NCI-H748 treated with DMSO at 0.1 percent for 48 hours (cell line): ENCODE measurements at regions not wholly inside any gene's neighbourhood (a gene's known extent, or its start where the extent isn't known, plus 50 kb on each side); places are given as distances from the start of the nearest gene placed in this dataset.

Experiments used
- DNase-seq: peaks from one replicate; lab custom pipeline; 2025; lab: John Stamatoyannopoulos, UW

DNA sequence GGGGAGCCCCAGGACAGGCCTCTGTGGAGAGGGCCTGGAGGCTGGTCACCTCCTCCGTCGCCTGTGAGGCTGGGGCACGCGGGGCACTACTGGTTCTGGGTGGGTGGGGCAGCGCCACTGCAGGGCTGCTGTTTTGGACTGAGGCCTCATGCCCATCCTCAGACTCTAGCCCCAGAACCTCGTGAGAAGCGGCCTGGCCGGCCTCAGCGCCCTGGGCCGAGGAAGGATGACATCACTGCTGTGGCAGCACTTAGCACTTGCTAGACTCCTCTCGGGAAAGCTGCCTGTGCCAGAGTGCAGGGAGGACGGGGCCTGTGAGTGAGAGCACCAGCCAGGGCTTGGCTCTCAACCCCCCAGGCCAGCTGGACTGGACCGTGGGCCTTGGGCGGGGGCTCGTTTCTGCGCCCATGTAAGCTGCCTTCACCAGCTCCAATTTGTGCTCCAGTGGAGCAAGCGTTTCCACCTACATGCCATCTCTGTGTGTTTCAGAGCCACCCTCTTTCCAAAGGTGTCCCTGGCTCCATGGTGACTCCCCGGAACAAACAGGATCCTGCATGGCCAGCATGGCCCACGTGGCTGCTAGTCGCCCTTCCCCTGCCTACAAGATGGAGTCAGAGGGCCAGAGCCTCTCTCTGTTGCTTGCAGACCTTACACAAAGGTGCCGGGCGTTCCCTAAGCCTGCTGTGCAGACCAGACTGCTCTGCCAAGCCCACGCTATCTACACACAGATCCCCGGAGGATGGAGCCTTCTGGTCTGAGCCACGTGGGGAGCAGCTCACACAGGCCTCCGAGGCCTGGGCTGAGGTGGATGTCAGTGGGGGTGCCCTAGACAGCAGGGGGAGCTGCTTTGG lies 102.9 kb downstream of the CTTN start:
- no peak for DNase-seq

DNA sequence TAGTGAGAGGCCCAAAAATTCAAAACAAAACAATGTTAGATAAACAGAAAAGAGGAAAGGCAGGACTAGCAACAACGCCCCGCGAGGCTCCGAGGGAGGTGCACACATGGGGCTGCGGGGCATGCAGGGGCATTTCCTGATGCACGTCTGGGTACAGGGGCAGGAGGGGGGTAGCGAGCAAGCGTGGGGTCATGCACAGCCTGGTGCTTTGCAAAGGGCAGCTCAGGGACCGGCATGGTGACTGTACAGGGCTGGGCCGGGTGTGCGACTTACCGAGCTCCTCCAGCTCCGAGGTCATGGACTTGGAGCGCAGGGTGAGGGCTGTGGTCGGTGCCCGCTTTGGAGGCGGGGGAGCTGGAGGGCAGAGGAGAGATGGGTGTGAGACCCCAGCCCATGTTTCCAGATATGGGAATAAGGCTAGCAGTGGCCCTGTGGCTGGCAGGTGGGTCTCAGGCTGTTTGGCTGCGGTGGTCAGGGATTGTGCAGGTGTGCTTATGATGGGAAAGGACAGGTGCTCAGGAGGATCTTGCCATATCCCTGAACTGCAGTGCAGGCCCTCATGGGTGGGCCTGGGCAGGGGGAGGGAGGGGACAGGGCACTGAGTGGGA lies 103.7 kb downstream of the CTTN start:
- DNase-seq: no peak

DNA sequence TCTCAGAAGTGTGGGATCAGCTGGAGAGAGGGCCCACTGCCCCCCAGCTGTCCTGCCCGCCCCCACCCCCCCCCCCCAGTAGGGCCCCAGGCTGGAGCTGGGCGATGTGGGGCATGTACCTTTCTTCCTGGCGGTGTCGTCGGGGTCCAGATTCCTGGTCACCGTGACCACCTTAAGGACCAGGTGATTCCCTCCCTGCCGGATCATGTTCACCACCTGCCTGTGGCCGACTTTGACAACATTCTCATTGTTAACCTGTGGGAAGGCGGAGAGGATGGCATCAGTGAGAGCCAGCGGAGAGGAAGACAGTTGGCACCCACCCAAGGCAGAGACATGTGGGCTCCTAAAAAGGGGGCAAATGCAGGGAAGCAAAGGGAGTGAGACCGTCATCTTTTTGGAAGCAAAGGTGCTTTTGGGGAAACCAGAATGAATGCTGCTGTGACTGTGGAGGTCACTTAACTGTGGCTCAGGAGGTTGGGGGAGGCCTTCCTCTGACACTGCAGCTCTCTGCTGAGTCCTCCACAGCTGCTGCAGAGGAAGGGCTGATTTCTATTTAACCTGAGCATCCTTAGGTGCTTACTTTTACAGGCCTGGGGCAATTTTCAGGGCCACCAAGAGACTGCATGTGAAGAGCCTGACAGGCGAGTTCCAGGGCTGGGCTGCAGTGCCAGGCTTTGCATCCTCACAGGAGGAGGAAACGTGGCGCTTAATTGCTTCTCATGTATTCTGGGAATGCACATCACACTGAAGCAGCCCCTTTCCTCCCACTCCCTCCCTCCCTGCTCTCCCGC lies 104.5 kb downstream of the CTTN start:
- DNase-seq: peak; percentile 31

DNA sequence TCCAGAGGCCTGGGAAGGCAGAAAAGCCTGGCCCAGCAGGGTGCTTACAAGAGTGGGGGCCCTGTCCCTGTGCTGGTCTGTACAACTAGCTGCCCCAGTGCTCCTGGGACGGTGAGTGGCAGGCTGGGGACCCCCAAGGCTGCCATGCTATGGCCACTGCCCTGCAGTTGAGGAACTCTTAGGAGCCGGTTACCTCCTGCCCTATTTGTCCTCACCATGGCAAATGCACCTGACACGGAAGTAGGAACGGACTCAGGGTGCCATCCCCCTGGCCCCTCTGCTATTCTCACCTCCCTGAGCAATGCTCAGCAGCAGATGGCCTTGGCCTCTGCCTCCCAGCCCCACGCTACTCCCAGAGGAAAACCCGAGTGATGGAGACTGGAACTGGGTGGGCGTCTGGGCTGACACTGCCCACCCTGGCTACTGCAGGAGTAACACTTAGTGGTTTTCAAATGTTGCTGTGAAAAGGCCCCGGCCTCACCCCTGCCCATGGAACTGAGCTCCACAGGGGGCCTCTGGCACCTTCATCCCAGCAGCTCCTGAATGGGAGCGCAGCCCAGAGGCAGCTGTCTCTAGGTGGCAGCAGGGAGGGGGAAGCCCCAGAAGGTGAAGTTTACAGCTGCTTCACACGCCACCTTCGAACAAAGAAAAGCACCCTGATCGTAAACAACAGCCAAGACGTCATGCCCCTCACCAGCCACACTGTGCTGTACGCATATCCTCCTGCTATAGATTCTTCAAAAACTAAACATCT lies 105.3 kb downstream of the CTTN start:
- no peak for DNase-seq

DNA sequence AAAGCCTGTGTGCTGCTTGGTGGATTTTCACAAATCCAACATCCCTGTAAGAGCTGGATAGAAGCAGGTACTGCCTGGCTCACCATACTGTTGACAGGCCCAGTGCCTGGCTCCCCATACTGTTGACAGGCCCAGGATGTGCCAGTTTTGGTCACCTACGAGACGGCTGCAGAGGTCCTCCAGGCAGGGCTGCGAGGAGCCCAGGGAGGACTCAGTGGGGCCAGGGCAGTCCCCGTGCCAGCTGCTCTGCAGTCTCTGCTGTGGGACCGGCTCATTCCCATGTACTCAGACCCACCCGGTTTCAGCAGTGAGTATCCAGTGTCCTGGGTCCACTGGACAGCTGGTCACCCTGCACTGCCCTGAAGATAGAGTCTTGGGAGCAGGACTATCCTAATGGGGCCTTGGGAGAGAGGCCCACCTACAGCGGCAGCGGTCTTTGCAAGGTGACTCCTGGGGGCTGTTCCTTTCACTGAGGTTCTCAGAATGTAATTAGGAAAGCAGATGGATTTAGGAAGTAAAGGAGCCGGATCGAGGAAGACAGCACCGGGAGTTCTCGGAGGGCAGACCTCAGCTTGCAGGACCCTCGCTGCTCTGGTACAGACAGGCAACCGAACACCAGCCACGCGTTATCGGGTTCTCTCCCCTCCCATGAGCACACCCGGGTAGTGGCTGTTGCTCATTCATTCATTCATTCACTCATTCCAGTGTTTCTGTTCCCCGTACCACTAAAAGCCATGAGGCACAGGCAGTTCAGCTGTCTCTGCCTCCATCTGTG lies 106.1 kb downstream of the CTTN start:
- DNase-seq: no peak

DNA sequence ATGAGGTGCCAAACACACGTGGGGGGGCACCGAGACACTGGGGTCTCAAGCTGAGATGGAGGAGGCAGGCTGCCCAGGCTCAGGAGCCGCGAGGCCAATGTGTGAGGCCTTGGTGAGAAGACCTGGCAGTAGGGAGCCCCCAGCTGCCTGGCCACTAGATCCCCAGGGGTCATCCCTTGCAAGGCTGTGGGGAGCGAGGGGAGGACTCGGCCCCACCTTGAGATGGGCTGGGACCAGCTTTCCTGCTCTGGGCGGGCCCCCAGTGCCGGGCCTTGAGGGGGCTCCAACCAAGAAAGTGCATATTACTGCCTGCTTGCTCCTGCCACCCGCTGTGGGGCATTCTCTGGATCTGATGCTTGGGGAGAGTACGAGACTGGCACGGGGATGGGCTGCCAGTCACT lies 107.0 kb downstream of the CTTN start:
- DNase-seq: no peak

DNA sequence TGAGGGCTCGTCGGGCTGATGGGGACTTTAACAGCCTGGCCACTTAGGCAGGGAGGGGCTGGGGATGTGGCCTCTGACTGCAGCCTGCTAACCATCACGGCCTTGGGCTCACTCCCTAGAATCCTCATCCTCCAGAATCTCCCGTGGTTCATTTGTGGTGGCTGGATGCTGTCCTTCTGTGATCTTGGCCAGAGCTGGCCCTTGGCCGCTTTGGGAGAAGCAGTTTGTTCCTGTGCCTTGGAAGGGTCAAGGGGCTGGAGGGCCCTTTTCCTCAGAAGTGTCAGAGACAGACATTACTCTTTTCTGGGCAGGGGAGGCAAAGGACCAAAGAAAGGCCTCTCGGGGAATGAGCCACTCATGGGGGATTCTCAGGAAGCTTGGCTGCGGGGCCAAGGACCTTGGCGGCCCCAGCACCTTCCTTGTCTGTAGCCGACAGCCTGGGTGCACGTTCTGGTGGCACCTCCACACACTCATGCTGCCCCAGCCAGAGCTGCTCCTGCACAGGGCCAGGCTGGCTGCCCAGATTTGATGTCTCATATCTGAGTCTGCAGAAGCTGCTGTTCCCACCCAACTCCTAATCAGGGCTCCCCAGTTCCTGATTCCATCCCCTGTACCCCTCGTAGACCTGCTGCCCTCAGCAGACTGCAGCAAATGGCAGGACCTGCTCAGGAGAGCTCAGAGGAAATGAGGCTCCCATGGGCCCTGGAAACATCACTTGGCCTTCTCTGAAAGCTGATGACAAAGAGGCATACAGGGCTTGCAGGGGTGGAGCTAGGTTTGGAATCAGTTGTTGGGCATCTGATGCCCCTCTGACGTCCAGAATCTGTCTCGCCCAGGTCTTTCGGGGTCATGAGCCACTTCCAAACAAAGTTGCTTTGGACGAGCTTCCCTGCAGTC lies 107.7 kb downstream of the CTTN start:
- DNase-seq: no peak

DNA sequence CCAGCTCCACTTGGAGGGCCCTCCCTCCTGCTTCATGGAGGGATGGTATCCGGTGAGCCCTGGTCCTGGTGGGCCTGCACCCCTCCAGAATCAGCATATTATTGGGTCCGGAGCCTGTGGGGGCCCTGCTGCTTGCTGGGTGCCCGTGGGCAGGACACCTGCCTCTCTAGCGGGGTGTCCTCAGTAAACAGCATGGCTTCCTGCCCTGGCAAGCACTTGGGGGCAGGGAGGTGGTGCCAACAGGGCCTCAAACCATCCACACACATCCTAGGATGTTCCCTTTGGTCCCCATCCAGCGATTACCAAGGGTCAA lies 108.3 kb downstream of the CTTN start:
- no peak for DNase-seq

DNA sequence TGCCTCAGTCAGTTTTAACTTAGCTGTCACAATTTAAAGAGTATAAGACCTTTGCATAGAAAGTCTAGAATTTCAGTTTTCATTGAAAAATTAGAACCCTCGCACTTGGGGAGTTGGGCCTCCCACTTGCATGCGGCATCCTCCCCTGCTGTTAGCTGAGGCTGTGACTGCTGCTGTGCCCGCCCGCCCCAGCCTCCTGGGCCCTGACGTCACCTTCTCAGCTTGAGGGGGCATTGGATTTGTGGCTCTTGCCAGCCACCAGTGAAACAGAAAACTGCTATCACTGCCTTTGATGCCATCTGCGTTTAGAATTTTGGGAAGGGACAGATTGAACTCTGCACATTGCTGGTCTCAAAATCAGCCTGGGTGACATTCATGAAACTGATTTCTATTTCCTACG lies 108.7 kb downstream of the CTTN start:
- no peak for DNase-seq

DNA sequence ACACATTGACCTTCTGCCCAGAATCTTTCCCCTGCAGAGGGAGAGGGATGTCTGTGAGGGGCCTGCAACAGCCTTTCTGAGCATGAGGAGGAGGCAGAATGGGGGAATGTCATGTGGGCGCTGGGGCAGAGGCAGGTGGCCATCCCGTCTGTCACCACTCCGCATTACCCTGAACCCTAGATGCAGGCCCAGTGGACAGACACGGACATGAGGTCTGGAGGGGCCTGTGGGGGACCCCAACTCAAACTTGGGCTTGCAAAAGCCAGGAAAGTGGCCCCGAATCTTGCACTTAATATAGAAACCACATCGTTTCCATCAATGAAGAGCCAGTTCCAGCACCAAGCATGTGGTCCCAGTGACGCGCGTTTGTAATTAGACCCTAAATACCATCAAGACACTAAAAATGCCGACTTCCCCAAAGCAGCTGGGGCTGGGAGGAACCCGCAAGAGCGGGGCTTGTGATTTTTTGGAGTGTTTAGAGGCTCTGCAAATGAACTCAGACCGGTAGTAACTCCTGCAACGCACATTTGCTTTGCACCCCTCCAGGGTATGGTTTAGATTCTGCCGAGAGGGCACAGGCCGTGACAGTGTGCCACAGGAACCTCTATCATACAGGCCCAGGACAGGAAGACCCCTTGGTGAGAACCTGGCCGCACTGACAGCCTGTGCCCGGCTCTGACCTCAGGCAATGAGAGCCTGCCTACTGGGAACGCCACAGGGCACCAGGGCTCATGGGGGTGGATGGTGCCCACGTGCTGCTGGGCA lies 109.3 kb downstream of the CTTN start:
- DNase-seq: no peak

DNA sequence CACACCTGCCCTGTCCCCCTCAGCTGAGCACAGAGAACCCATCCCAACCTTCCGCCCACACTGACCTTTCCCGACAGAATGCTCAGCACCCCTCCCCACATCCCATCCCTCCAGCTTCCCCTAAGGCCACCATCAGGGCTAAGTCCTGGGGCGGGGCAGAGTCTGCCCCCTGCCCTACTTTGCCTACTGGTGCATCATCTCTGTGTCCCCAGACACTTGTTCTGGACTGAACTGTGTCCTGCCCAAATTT lies 109.8 kb downstream of the CTTN start:
- DNase-seq: no peak

DNA sequence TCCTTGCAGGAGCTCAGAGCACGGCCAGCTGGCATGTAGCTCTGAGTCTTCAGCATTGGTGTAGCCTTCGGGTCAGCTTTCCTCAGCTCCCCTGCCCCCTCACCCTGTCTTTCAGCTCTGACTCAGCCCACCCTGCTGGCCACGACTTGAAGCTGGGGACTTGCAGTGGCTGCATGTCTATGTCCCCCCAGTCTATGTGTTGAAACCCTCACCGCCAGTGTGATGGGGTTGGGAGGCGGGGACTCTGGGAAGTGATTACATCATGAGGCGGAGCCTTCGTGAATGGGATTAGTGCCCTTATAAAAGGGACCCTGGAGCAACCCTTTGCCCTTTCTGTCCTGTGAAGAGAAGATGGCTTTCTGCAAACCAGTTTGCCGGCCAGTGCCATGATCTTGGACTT lies 111.1 kb downstream of the CTTN start:
- DNase-seq: no peak

DNA sequence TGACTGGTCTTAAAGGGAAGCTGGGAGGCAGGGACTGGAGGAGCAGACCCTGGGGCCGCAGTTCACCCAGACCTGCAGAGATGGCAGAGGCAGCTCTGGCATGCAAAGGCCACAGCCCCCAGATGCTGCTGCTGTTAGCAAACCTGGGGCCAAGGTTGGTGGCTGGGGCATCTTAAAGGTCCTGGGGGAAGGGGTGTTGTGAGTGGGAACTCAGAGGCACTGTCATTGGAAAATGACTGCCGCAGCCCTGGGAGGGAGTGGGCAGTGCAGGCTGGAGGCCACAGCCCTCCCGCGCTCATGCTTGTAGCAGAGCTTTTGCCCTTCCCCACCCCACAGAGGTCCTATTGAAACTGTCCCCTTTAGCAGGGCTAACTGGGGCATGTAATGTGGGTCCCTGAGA lies 111.8 kb downstream of the CTTN start:
- no peak for DNase-seq

DNA sequence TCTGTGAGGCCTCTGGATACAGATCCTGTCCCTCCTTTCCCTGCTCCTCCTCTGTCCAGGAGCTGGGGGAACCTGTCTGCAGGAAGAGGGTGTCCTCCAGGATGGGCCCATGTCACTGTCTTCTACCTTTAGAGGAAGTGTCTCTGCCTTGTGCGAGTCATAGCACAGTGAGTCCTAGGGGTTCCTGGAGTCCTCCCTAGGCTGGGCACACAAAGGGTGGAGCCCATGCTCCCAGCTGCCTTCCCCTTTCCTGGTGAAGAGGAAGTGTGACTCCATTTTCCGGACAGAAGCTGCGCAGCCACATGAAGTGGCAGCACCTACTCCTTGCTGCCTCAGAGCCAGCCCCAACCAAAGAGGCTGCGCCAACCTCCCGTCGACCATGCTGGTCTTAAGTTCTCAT lies 112.2 kb downstream of the CTTN start:
- DNase-seq: no peak

DNA sequence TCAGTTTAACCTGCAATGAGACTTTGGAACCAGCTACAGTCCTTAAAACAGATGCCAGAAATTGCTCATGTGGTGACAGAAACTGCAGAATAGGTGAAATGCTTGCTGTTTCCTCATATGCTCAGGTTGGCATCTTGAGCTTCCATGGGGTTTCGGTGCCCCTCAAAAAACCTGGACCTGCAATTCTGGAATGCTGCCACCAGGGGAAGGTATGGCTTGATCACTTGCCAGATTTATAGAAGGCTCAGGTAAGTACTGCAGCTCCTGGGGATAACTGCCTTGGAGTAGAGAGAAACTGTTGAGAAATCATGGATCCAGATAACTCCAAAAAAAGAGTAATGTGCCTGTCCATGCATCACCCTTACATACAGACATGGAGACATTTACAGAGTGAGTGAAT lies 113.0 kb downstream of the CTTN start:
- no peak for DNase-seq

DNA sequence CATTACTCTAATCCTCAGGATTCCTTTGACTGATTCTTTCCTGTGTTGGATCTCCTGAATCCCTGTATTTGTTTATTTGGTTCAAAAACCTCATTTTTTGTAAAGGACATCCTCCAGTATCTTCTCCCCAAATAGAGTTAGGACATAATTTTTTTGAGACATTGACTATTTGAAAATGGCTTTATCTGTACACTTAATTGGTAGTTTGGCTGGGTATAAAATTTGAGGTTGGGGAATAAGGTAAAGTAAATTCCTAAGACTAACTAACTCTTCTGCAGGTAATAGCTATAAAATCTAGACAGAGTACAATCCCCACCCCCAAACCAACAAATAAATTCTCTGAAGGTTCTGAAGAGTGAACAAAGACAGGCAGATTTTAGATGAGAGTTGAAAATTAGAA lies 114.4 kb downstream of the CTTN start:
- DNase-seq: no peak

DNA sequence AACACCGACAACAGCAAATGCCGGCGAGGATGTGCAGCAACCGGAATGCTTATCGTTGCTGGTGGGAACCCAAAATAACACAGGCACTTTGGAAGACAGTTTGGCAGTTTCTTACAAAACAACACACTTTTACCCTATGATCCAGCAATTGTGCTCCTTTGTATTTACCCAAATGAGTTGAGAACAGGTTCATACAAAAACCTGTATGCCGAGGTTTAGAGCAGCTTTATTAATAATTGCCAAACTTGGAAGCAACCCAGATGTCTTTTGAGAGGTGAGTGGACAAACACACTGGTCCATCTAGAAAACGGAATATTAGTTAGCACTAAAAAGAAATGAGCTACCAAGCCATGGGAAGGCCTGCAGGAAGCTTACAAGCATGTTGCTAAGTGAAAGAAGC lies 118.9 kb downstream of the CTTN start:
- DNase-seq: no peak

DNA sequence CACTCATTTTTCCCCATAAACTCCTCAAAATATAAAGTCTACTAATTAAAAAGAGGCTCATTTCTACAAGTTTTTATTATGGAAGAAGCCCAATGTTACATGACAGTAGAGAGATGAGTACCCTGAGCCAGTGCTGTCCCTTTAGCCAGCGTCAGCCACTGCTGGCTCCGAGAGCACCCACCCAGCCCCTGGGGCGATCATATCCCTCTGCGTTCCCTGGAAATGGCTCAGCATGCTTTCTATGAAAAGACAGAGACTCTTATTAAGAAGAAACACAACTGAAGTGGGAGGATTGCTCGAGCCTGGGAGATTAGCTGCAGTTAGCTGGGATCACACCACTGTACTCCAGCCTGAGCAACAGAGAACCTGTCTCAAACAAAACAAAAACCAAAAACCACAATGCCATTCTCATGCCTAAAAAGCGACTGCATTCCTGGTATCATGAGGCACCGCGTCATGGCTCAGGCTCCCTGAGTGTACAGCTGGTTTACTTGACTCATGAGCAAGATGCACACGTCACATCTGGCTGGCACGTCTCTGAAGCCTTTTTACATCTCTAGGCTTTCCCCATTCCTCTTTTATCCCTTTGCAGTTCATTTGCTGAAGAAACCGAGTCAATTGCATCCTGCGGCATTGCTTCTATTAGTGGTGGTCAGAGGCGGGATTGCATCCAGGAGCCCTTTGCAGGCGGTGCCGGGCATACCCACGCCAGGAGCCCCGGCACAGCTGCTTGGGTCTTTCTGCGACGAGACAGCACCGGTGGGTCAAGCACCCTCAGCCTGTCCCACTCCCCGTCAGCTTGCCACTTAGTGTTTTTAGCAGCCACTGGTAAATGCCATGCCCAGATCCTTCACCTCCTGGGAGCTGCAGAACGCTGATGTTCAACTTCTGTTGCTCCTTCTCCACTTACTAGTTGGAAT lies 119.9 kb downstream of the CTTN start:
- DNase-seq: no peak

DNA sequence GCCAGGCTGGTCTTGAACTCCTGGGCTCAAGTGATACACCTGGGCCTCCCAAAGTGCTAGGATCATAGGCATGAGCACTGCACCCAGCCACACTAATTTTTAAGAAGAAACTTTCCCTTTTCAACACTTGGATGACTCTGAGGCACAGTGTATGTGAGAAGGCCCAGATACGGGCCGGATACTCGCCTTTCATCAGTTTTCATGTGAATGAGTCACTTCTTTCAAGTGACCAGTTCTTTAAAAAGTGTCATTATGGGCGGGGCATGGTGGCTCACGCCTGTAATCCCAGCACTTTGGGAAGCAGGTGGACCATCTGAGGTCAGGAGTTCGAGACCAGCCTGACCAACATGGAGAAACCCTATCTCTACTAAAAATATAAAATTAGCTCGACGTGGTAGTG lies 120.8 kb downstream of the CTTN start:
- no peak for DNase-seq
